AG10803 (cell line): ENCODE measurements at regions not wholly inside any gene's neighbourhood (a gene's known extent, or its start where the extent isn't known, plus 50 kb on each side); places are given as distances from the start of the nearest gene placed in this dataset.

Experiments
- DNase-seq: peaks from one replicate; pipeline ENCODE4 v3.0.0; 2010; ENCODE audit warnings: low read depth
- H3K4me3 ChIP-seq: 2 replicates; pipeline ENCODE4 v1.5.1; 2011; ENCODE audit warnings: mild to moderate bottlenecking, low read length, control low read depth
- TF ChIP-seq, protein P1 (sequence below): conservative IDR thresholded peaks from 2 replicates; pipeline ENCODE4 v1.5.1; 2011; ENCODE audit warnings: mild to moderate bottlenecking, low read length, control low read depth, inconsistent platforms

DNA sequence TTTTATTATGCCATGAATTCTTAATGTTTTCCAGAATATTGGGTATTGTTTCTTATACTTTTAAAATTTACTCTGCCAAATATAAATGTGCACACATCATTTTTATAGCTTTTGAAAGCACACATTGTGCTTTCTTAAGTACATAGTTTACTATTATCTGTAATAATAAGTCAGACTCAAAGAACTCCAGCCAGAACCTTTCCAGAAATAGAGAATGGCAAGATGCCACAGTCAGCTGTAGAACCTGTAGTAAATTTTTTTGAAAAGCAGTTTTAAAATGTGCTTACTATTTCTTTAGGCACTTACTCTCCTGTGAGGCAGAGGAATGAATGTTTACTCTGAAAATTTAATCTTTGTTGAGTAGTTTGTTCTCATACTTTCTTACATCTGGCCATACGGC is 1287.1 kb downstream of the PCDH9 start:
- TF ChIP-seq, protein P1, sequence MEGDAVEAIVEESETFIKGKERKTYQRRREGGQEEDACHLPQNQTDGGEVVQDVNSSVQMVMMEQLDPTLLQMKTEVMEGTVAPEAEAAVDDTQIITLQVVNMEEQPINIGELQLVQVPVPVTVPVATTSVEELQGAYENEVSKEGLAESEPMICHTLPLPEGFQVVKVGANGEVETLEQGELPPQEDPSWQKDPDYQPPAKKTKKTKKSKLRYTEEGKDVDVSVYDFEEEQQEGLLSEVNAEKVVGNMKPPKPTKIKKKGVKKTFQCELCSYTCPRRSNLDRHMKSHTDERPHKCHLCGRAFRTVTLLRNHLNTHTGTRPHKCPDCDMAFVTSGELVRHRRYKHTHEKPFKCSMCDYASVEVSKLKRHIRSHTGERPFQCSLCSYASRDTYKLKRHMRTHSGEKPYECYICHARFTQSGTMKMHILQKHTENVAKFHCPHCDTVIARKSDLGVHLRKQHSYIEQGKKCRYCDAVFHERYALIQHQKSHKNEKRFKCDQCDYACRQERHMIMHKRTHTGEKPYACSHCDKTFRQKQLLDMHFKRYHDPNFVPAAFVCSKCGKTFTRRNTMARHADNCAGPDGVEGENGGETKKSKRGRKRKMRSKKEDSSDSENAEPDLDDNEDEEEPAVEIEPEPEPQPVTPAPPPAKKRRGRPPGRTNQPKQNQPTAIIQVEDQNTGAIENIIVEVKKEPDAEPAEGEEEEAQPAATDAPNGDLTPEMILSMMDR: no peak
- H3K4me3 ChIP-seq: no peak overlapping the region
- no peak for DNase-seq

DNA sequence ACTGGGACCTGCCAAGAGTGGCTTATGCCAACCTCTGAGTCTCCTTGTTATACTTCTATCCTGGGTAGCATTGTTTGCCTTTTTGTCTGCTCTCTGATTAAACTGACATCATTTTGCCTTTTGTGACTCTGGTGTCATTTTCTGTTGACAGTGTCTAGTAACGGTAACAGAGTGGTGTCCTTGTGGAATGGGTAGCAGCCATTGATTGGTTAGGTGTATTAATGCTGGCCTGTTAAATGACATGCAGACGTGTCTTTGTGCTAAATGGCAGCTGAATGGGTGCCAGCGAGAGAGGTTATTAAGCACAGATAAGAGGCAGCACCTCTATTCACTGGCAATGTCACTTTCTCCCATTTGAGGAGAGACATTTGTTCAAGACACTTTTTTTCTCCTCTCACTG is 1289.4 kb downstream of the PCDH9 start:
- TF ChIP-seq, protein P1: no peak
- DNase-seq: no peak
- no peak overlapping the region for H3K4me3 ChIP-seq

DNA sequence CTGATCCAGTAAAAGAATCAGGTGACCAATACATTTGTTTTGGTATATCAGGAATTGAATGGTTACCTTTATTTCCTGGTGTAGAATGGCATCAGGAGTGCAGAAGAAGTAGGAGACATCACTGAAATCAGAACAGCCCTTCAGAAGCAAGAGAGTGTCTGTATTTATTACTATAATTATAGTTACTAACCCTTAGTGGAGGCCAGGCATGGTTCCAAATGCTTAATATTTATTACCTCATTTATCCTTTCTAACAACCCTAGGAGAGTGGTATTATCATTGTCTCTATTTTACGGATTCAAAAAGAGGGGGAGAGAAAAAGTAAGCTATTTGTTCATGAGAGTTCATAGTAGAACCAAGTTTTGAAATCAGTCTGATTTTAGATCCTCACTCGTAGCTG is 1292.9 kb downstream of the PCDH9 start:
- H3K4me3 ChIP-seq: no peak overlapping the region
- no peak for DNase-seq
- TF ChIP-seq, protein P1: no peak

DNA sequence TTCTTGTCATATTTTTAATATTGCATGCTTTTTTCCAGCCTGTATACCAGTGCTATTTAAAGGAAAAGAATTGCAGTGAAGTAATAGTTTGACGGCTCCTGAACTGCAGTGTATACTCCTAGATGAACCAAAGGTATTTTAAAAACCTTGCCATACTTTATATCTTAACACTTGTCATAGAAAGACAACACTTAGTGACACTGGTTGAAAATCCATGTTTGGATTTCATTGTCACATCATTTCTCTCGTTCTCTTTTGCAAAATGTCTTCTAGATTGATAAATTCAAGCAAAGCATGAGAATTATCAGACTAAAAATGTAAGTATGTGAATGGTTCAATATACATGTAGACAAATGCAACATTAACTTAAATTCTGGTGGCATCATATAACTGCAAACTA is 1293.9 kb downstream of the PCDH9 start:
- no peak overlapping the region for H3K4me3 ChIP-seq
- no peak for DNase-seq
- TF ChIP-seq, protein P1: no peak

DNA sequence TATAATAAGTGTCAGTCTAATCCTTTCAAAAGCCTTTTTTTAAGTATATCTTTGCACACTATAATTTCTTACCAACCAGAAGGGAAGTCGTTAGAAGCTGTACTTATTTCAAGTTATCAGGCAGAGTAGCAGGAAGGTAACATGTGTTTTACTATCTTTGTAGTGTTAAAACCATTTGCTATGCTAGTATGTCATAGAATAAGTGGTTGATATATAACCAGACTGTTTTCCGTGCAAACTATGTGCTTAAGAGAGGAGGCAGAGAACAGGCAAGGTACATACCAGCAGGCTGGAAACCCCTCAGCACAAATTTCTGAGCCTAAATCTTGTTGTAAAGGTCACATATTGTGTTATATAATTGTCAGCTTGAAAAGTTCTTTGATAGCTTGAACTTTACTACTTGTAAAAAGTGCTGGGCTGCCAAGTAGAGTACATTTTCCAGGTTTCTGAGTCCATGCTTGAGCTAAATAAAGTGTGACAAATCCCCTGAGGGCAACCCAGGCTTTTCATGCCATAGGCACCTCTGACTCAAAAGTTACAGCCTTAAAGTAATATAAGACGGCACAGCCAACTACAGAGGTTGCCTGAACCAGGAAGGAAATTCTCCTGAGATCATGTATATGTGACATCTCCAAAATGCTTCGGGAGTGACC is 1297.4 kb downstream of the PCDH9 start:
- no peak overlapping the region for H3K4me3 ChIP-seq
- TF ChIP-seq, protein P1: no peak
- DNase-seq: no peak

DNA sequence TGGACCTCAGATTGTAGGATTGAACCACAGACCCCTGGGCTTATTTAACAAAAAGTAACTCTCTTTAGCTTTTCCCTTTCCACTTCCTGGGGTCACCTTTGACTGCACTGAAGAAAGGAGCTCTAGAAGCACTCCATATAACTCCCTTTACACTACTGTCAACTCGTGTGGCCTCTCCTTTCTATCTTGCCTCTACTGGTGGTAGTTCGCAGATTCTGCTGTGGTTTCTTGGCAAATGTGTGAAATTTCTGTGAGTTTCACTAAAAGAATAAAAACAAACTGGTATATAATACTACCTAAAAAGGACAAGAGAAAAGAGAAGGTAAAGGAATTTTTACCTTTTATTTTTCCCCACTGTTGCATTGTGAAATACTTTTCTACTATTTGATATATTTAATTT is 1298.1 kb downstream of the PCDH9 start:
- TF ChIP-seq, protein P1: no peak
- no peak for DNase-seq
- H3K4me3 ChIP-seq: no peak overlapping the region

DNA sequence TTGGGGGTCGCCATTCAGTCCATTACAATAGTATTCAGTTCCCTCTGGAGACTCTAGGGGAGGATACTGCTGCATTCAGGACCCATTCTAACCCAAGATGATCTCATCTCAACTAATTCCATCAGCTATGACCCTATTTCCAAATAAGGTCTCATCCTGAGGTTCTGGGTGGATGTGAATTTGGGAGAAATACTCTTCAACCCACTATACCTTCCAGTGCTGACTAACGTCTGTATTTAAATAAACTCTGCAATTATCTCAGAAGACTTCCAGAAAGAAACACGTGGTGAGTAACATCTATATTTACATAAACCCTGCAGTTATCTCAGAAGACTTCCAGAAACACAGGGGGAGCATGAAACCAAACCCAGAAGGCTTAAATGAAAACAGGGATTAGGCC is 1300.7 kb downstream of the PCDH9 start:
- DNase-seq: no peak
- no peak overlapping the region for H3K4me3 ChIP-seq
- TF ChIP-seq, protein P1: no peak
